Inflammatory macrophage treated with lipopolysaccharide for 4 hours (primary cell): ENCODE measurements at regions not wholly inside any gene's neighbourhood (a gene's known extent, or its start where the extent isn't known, plus 50 kb on each side); places are given as distances from the start of the nearest gene placed in this dataset.
A peak's percentile ranks its signal among the peaks of the same experiment; 100 is the strongest.
"Not testable (repeated sequence)": the region's sequence is repeated elsewhere in the genome, so short reads cannot be mapped to it uniquely, and the experiment has no call there.

Source experiments
- DNase-seq: peaks from one replicate; pipeline ENCODE4 v3.0.0-alpha.2; 2020

- no peak for DNase-seq
Measured at GRCh38 chr20:17872959-17873358, 95.6 kb downstream of the SNX5 start.

- DNase-seq: no peak
Measured at GRCh38 chr20:17872434-17872833, 96.2 kb downstream of the SNX5 start.

GRCh38 chr20:17871886-17872285 is 96.7 kb downstream of the SNX5 start:
- no peak for DNase-seq

GRCh38 chr20:17871181-17871580 is 97.4 kb downstream of the SNX5 start:
- no peak for DNase-seq

GRCh38 chr20:17870086-17870740 is 98.4 kb downstream of the SNX5 start:
- DNase-seq: no peak

GRCh38 chr20:17869295-17869994 is 99.1 kb downstream of the SNX5 start:
- DNase-seq: no peak

GRCh38 chr20:17868700-17869231 is 99.8 kb downstream of the SNX5 start:
- DNase-seq: no peak

GRCh38 chr20:17868151-17868550 is 100.4 kb downstream of the SNX5 start:
- no peak for DNase-seq

GRCh38 chr20:17867131-17867925 is 101.3 kb downstream of the SNX5 start:
- DNase-seq: no peak

GRCh38 chr20:17866234-17867001 is 102.2 kb downstream of the SNX5 start:
- DNase-seq: no peak

GRCh38 chr20:17863577-17864292 is 104.9 kb downstream of the SNX5 start:
- DNase-seq: no peak

- DNase-seq: no peak
Measured at GRCh38 chr20:17863209-17863576, 105.4 kb downstream of the SNX5 start.

GRCh38 chr20:17862171-17862570 is 106.4 kb downstream of the SNX5 start:
- DNase-seq: no peak

GRCh38 chr20:17861620-17862019 is 107.0 kb downstream of the SNX5 start:
- not testable (repeated sequence) for DNase-seq

- peak; percentile 52 for DNase-seq
Measured at GRCh38 chr20:17860301-17861197, 108.0 kb downstream of the SNX5 start.

- no peak for DNase-seq
Measured at GRCh38 chr20:17859616-17860232, 108.9 kb downstream of the SNX5 start.

GRCh38 chr20:17859002-17859615 is 109.5 kb downstream of the SNX5 start:
- DNase-seq: no peak

- DNase-seq: no peak
Measured at GRCh38 chr20:17858450-17859001, 110.1 kb downstream of the SNX5 start.

- no peak for DNase-seq
Measured at GRCh38 chr20:17857639-17858449, 110.8 kb downstream of the SNX5 start.
